ENCODE measurements at regions not wholly inside any gene's neighbourhood (a gene's known extent, or its start where the extent isn't known, plus 50 kb on each side); places are given as distances from the start of the nearest gene placed in this dataset.

DNA sequence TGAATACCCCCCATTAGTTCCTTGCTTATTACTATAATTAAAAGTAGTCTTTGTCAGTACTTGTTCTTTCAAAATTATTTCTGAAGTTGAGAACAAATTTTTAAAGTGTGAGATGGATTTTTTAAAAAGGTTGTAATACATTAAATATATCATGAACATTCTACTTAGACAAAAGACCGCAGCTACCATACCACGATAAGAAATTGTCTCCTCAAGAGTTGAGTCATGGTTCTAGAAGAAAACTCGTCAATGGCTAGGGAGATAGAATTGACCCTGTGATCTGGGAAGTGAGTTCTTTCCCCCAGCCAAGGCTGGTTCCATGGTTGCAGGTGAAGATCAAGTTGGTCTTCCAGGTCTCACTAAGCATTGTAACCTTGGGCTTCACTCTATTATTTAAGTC lies 67.8 kb upstream of the ACYP2 start:
- WGBS (ENCODE audit: low lambda C conversion rate, missing lambda C conversion rate) = 87% methylated on average over 3 of the region's 3 CpGs
- no peak for DNase-seq (ENCODE audit: low spot score)
- Histone ChIP-seq H3K4me2 (no peak overlapping the region), H3K4me3 (no peak overlapping the region), H3K4me1 (ENCODE audit: insufficient read depth) (no peaks in the 10 kb centered on the region), H2AFZ (no peak overlapping the region), H3K9me3 (ENCODE audit: low read depth) (no peaks in the 10 kb centered on the region), H3K27me3 (no peaks in the 10 kb centered on the region), H4K20me1 (ENCODE audit: insufficient read depth, poor library complexity, severe bottlenecking) (no peaks in the 10 kb centered on the region), H3K36me3 (replicated peaks; ENCODE audit: insufficient read depth, low read depth) (no peaks in the 10 kb centered on the region), H3K79me2 (no peaks in the 10 kb centered on the region), H3K9me2 (replicated peaks; ENCODE audit: insufficient read depth) (no peaks in the 10 kb centered on the region), H3K27ac (no peak overlapping the region)
- TF ChIP-seq EZH2 (IDR thresholded peaks at IDR 0.05; ENCODE audit: borderline replicate concordance) (no peak), EZH2phosphoT487 (IDR thresholded peaks at IDR 0.05; ENCODE audit: low read depth, severe bottlenecking, unreplicated experiment) (no peak)
- TF ChIP-seq, protein P1, sequence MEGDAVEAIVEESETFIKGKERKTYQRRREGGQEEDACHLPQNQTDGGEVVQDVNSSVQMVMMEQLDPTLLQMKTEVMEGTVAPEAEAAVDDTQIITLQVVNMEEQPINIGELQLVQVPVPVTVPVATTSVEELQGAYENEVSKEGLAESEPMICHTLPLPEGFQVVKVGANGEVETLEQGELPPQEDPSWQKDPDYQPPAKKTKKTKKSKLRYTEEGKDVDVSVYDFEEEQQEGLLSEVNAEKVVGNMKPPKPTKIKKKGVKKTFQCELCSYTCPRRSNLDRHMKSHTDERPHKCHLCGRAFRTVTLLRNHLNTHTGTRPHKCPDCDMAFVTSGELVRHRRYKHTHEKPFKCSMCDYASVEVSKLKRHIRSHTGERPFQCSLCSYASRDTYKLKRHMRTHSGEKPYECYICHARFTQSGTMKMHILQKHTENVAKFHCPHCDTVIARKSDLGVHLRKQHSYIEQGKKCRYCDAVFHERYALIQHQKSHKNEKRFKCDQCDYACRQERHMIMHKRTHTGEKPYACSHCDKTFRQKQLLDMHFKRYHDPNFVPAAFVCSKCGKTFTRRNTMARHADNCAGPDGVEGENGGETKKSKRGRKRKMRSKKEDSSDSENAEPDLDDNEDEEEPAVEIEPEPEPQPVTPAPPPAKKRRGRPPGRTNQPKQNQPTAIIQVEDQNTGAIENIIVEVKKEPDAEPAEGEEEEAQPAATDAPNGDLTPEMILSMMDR (IDR thresholded peaks at IDR 0.05; ENCODE audit: poor library complexity) = no peak

DNA sequence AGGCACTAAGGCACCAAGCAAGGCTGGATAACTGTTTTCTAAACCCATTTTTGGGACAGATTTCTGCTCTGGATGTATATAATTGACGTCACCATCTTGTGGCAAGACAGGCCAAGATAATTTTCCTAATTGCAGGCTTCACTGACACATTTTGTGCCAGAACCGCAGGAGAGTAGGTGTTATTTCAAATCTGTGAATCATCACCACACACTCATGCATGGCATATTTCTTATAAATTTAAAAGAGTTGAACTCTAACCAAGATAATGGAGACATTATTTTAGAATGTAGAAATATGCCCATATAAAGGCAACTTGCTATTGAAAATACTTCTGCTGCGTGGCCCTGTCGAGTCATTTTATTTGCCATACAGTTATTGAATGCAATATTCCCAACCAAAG lies 68.3 kb upstream of the ACYP2 start:
- Histone ChIP-seq H3K4me1 (ENCODE audit: insufficient read depth) (no peaks in the 10 kb centered on the region), H2AFZ (no peak overlapping the region), H3K79me2 (no peaks in the 10 kb centered on the region), H3K27me3 (no peaks in the 10 kb centered on the region), H3K4me3 (no peak overlapping the region), H4K20me1 (ENCODE audit: insufficient read depth, poor library complexity, severe bottlenecking) (no peaks in the 10 kb centered on the region), H3K9me3 (ENCODE audit: low read depth) (no peaks in the 10 kb centered on the region), H3K27ac (no peak overlapping the region), H3K36me3 (replicated peaks; ENCODE audit: insufficient read depth, low read depth) (no peaks in the 10 kb centered on the region), H3K4me2 (no peak overlapping the region), H3K9me2 (replicated peaks; ENCODE audit: insufficient read depth) (no peaks in the 10 kb centered on the region)
- TF ChIP-seq, protein P1 (IDR thresholded peaks at IDR 0.05; ENCODE audit: poor library complexity) = no peak
- TF ChIP-seq EZH2phosphoT487 (IDR thresholded peaks at IDR 0.05; ENCODE audit: low read depth, severe bottlenecking, unreplicated experiment) (no peak), EZH2 (IDR thresholded peaks at IDR 0.05; ENCODE audit: borderline replicate concordance) (no peak)
- no peak for DNase-seq (ENCODE audit: low spot score)
- 98% methylated on average over 4 of the region's 4 CpGs for WGBS (ENCODE audit: low lambda C conversion rate, missing lambda C conversion rate)

DNA sequence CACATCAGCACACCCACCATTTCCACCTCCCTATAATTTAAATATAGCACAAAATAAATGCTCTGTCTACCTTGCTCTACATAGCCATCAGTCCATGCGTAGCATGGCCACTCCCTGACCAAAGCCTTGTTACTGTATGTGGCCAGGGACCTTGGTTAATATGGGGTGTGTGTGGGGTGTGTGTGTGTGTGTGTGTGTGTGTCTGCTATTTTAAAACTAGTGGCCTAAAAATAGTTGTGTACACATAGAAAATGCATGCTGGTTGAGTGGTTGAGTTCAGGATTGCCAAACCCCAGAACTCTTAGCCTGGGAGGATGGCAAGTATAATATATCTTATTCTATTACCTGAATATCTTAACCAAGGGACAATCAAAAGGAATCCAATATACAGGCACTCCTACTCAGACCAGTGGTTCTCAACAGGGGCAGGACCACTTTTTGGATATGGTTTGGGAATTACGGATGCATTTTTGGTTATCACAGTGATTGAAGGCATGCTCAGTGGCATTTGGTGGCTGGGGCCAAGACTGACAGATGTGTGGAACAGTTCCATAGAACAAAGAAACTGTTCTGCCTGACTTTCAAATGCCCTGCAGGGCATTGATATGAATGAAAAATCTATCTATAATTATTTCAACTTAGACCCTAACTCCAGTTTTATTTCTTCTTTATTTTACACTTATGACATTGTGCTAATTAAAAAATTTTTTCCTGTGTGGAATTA lies 72.3 kb upstream of the PSME4 start:
- DNase-seq (ENCODE audit: low spot score) = no peak
- Histone ChIP-seq H3K27ac (no peak overlapping the region), H3K27me3 (no peaks in the 10 kb centered on the region), H3K9me3 (ENCODE audit: low read depth) (no peaks in the 10 kb centered on the region), H3K79me2 (no peaks in the 10 kb centered on the region), H2AFZ (no peak overlapping the region), H3K36me3 (replicated peaks; ENCODE audit: insufficient read depth, low read depth) (no peaks in the 10 kb centered on the region), H3K4me3 (no peak overlapping the region), H3K4me1 (ENCODE audit: insufficient read depth) (no peaks in the 10 kb centered on the region), H3K9me2 (replicated peaks; ENCODE audit: insufficient read depth) (no peaks in the 10 kb centered on the region), H3K4me2 (no peak overlapping the region), H4K20me1 (ENCODE audit: insufficient read depth, poor library complexity, severe bottlenecking) (no peaks in the 10 kb centered on the region)
- 100% methylated on average over 2 of the region's 2 CpGs for WGBS (ENCODE audit: low lambda C conversion rate, missing lambda C conversion rate)
- TF ChIP-seq EZH2phosphoT487 (IDR thresholded peaks at IDR 0.05; ENCODE audit: low read depth, severe bottlenecking, unreplicated experiment) = no peak
- TF ChIP-seq, protein P1 (IDR thresholded peaks at IDR 0.05; ENCODE audit: poor library complexity) = no peak
- TF ChIP-seq EZH2 (IDR thresholded peaks at IDR 0.05; ENCODE audit: borderline replicate concordance) = no peak
